Fibroblast of the aortic adventitia (primary cell): ENCODE measurements at regions not wholly inside any gene's neighbourhood (a gene's known extent, or its start where the extent isn't known, plus 50 kb on each side); places are given as distances from the start of the nearest gene placed in this dataset.

Experiments used
- DNase-seq: peaks from one replicate; pipeline ENCODE4 v3.0.0-alpha.2; 2010; ENCODE audit warnings: low read depth
- H3K4me3 ChIP-seq: 2 replicates; pipeline ENCODE4 v1.5.1; 2011; ENCODE audit warnings: low read depth, mild to moderate bottlenecking, control low read depth, low read length, moderate library complexity
- CTCF ChIP-seq: IDR thresholded peaks from 2 replicates; pipeline ENCODE4 v1.5.1; 2011; ENCODE audit warnings: mild to moderate bottlenecking, low read length, control low read depth, inconsistent platforms; ENCODE audit not compliant: insufficient read depth

DNA sequence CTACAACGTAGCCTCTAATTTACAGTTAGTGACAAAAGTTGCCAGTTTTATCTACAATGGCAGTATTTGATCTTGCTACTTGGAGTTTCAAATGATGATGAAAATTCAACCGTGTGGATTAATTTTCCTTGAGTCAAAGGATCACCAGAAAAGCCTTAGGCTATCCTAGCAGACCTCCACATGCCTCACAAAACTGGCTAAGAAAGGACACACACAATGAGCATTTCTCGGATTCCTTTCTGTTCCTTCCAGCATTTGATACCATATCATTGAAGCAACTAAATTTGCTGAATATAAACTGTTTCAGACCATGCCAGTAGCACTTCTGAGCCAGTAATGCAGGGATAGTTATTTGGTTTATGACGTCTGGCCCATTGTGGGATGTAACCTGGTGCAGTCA is 587.4 kb upstream of the MDFIC2 start:
- no peak overlapping the region for H3K4me3 ChIP-seq
- no peak for TF ChIP-seq CTCF
- no peak for DNase-seq

DNA sequence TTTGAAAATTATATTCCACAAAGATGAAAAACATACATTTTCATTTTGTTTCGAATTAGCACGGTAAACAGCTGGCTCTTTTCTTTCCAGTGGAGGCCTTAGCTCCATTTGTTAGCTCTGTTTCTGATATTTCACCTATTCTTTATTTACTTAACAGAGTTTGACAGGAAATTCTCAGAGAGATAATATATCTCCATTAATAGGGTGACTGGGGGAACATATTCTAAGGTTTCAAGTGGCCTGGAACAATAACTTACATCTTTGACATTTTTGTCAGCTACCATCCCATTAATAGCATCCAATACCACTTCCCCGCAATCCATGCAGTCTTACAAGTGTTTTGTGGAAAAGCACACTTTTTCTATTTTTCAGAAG is 577.6 kb upstream of the MDFIC2 start:
- TF ChIP-seq CTCF, result no peak
- DNase-seq, result no peak
- no peak overlapping the region for H3K4me3 ChIP-seq

DNA sequence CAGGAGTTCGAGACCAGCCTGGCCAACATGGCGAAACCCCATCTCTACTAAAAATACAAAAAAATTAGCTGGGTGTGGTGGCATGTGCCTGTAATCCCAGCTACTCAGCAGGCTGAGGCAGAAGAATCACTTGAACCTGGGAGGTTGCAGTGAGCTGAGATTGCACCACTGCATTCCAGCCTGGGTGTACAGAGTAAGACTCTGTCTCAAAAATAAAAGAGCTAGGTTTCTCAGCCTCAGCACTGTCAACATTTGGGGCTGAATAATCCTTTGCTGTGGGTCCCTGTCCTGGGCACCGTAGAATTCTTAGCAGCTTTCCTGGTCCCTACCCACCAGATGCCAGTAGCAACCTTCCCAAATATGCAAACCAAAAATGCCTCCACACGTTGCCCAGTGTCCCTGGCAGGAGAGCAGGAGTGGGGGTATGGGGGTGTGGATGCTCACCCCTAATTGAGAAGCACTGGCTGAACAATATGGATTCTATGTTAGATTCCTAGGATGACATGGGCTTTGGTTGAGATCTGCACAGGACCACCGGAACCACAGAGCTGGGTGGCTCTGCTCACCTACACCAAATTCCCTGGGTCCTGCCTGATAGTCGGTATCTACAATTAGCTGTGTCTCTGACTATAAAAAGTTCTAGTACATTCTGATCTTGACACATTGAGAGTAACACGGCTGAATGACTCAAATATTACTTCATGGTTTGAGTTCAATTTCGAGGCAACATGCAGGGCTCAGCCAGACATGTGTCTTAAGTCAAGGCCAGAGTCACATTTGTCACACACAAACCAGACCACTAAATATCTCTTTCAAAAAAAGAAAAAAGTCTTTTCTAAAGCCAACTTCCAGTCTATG is 577.0 kb upstream of the MDFIC2 start:
- no peak for TF ChIP-seq CTCF
- H3K4me3 ChIP-seq, result no peak overlapping the region
- no peak for DNase-seq

DNA sequence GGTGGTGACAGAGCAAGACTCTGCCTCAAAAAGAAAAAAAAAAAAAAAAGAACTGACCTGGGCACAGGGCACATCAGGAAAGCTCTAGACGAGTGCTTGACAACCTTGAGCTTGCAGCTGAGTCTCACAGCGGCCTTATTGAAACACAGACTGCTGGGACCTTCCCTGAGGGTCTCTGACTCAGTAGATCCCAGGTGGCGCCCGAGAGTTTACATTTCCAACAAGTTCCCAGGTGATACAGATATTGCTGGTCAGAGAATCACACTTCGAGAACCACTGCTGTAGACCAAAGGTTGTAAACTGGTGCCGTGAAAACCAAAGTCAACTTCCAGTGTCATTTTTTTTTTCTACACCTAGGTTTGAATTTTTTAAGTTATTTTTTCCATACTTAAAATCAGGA is 573.2 kb upstream of the MDFIC2 start:
- DNase-seq, result no peak
- H3K4me3 ChIP-seq, result no peak overlapping the region
- TF ChIP-seq CTCF, result no peak

GRCh38 chr3:70882104-70882503 is 569.7 kb upstream of the MDFIC2 start:
- TF ChIP-seq CTCF, result no peak
- no peak overlapping the region for H3K4me3 ChIP-seq
- DNase-seq, result peak; percentile 47

- DNase-seq, result no peak
- no peak for TF ChIP-seq CTCF
- H3K4me3 ChIP-seq, result no peak overlapping the region
These were observed 568.0 kb upstream of the MDFIC2 start for GRCh38 chr3:70880421-70880820.

- H3K4me3 ChIP-seq, result no peak overlapping the region
- no peak for TF ChIP-seq CTCF
- no peak for DNase-seq
These were observed 563.7 kb upstream of the MDFIC2 start for GRCh38 chr3:70876154-70876553.
